Fibroblast of pulmonary artery (primary cell): ENCODE measurements at regions not wholly inside any gene's neighbourhood (a gene's known extent, or its start where the extent isn't known, plus 50 kb on each side); places are given as distances from the start of the nearest gene placed in this dataset.
"Not testable (repeated sequence)": the region's sequence is repeated elsewhere in the genome, so short reads cannot be mapped to it uniquely, and the experiment has no call there.

Experiments
- DNase-seq: peaks from one replicate; pipeline ENCODE4 v3.0.0-alpha.2; 2010; ENCODE audit warnings: low read depth
- H3K4me3 ChIP-seq: replicated peaks from 2 replicates; pipeline ENCODE4 v1.5.1; 2011; ENCODE audit warnings: low read depth, mild to moderate bottlenecking, control low read depth, low read length, moderate library complexity
- CTCF ChIP-seq: IDR thresholded peaks from 2 replicates; pipeline ENCODE4 v1.5.1; 2011; ENCODE audit warnings: mild to moderate bottlenecking, control low read depth, low read length, inconsistent platforms; ENCODE audit errors: missing control alignments

GRCh38 chr6:20020526-20020925 lies 183.4 kb downstream of the ID4 start:
- TF ChIP-seq CTCF = no peak
- DNase-seq = no peak
- H3K4me3 ChIP-seq = no peak overlapping the region

GRCh38 chr6:20021795-20022194 lies 184.6 kb downstream of the ID4 start:
- no peak for TF ChIP-seq CTCF
- DNase-seq = no peak

GRCh38 chr6:20023549-20024315 lies 186.6 kb downstream of the ID4 start:
- H3K4me3 ChIP-seq = not testable (repeated sequence)

More at GRCh38 chr6:20021795-20022194, 184.6 kb downstream of the ID4 start:
- H3K4me3 ChIP-seq = no peak overlapping the region

GRCh38 chr6:20024316-20024673 lies 187.1 kb downstream of the ID4 start:
- H3K4me3 ChIP-seq = no peak overlapping the region
- no peak for TF ChIP-seq CTCF
- DNase-seq = no peak

More at GRCh38 chr6:20023549-20024315, 186.6 kb downstream of the ID4 start:
- DNase-seq = not testable (repeated sequence)

GRCh38 chr6:20024978-20025377 lies 187.3 kb downstream of the MBOAT1 start:
- H3K4me3 ChIP-seq = no peak overlapping the region
- no peak for DNase-seq
- no peak for TF ChIP-seq CTCF

- TF ChIP-seq CTCF = no peak
- no peak overlapping the region for H3K4me3 ChIP-seq
- no peak for DNase-seq
These were observed 186.6 kb downstream of the MBOAT1 start for GRCh38 chr6:20025681-20026080.

GRCh38 chr6:20028143-20028542 lies 184.1 kb downstream of the MBOAT1 start:
- DNase-seq = no peak
- no peak overlapping the region for H3K4me3 ChIP-seq
- TF ChIP-seq CTCF = no peak
